ENCODE measurements at regions not wholly inside any gene's neighbourhood (a gene's known extent, or its start where the extent isn't known, plus 50 kb on each side); places are given as distances from the start of the nearest gene placed in this dataset.

GRCh38 chr18:40866013-40866645 is 1088.9 kb upstream of the PIK3C3 start:
- no peak for FAIRE-seq

DNA sequence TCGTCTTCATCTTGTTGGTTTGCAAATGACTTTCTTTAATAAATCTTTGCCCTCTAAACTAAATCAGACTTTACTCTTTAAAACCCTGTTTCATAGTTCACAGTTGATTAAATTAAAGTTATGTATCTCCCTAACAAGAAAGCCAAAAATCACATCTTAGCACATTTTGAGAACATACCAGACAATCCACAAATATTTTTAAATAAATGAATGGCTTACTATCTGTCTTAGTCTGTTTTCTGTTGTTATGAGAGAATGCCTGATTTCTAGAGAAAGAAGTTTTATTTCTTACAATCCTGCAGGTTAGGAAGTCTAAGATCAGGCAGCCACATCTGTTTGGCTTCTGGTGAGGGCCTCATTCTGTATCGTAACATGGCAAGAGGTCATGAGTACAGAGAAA is 1090.2 kb upstream of the PIK3C3 start:
- no peak for FAIRE-seq

GRCh38 chr18:40863801-40864200 is 1091.2 kb upstream of the PIK3C3 start:
- FAIRE-seq: no peak

GRCh38 chr18:40860189-40860588 is 1094.8 kb upstream of the PIK3C3 start:
- no peak for FAIRE-seq

- no peak for FAIRE-seq
Measured at GRCh38 chr18:40855661-40856060, 1099.4 kb upstream of the PIK3C3 start.

GRCh38 chr18:40852406-40852805 is 1102.6 kb upstream of the PIK3C3 start:
- FAIRE-seq: no peak

DNA sequence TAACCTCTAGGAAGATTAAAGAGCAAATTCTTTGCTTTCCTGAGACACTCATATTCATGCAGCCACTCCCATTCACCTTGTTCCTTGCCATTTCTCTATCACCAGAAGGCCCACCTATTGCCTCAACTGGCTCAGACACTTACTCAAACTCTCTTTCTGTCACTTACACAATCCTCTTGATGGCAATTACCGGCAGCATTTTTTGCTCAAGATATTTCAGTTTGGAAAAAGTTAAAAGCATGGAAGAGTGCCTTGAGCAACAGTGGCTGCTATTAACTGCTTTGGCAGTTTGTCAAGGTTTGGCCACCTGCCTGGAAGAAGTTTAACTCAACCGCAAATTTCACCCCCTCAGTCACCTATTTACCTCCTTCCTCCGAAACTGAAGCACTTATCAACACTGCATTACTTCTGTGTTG is 1104.0 kb upstream of the PIK3C3 start:
- FAIRE-seq: no peak

GRCh38 chr18:40849886-40850285 is 1105.1 kb upstream of the PIK3C3 start:
- no peak for FAIRE-seq

DNA sequence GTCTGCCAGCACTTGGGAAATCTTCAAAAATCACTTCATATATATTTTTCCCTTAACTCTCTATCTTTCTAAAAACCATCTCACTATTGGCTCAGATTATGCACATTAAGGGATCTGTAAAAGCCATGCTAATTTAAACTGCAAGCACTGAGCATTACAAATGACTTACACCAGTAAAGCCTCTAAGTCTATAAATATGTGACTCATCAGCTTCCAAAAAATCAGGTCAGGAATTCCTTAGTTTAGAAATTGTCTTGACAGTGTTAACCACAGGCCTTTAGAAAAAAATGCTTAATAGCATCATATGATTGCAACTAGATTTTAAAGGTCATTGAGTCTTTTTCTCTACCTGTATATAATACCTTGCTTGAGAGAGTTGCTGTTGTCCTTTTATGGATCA is 1113.6 kb upstream of the PIK3C3 start:
- FAIRE-seq: no peak

DNA sequence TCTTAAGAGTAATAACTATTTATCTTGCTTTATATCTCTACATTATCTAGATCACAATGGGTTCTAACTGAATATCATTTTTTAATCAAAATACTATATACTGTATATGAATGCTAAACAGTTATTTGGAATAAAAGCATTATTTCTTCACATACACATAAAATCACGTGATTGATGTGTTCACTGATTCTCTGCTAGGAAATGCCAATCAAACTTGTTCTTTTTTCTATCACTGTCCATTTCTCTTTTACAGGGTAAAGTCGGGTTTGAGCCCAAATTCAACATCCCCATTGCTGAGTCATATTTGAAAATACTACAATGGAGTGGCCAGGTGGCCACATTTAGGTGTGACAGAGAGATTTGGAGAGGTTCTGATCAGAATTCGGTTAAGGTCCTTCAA is 1114.0 kb upstream of the PIK3C3 start:
- no peak for FAIRE-seq

DNA sequence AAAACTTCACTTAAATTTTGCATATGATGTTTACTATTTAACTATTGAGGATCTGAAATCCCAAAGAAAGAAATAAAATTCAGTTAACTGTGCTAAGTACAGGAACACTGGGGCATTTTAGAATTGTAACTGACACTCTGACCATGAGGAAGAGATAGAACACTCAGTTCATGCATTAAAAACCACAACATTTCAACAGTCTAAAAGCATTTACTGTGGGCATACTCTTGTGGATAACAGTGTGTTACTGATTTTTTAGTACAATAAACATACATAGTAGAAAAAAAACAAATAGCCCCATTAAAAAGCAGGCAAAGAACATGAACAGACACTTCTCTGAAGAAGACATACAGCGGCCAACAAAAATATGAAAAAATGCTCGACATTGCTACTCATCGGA is 1122.7 kb upstream of the PIK3C3 start:
- no peak for FAIRE-seq

DNA sequence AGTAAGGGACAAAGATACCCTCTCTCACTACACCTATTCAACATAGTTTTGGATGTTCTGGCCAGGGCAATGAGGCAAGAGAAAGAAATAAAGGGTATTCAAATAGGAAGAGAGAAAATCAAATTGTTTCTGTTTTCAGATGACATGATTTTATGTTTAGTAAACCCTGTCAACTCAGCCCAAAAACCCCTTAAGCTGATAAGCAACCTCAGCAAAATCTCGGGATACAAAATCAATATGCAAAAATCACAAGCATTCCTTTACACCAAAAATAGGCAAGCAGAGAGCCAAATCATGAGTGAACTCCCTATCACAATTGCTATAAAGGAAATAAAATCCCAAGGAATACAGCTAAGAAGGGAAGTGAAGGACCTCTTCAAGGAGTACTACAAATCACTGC is 1130.7 kb upstream of the PIK3C3 start:
- FAIRE-seq: no peak

DNA sequence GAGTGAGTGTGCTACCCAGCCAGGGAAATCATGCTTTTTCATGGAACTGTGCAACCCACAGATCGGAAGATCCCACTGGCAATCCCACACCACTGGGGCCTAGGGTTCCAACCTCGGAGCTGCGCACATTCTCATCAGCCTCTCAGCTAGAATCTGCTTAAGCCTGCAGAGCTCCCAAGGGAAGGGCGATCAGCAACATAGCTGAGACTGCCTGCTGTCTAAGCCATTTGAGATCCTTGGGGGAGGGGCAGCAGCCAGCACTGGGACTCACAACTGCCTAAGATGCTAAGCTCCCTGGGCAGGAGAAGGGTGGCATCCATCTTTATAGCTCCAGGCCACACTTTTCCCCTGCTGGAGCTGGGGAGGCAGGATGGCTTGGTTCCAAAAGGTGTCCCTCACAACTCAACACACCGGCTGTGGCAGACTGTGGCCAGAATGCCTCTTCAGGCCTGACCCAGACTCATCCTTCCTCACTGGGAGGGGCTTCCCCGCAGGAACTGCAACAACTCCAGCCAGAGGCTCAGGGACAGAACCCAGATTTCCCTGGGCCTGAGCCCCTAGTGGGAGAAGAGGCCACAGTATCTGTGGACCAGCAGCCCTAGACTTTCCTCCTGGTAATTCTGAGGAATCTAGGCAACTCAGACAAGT is 1133.3 kb upstream of the PIK3C3 start:
- no peak for FAIRE-seq

GRCh38 chr18:40812981-40813515 is 1142.0 kb upstream of the PIK3C3 start:
- FAIRE-seq: no peak

DNA sequence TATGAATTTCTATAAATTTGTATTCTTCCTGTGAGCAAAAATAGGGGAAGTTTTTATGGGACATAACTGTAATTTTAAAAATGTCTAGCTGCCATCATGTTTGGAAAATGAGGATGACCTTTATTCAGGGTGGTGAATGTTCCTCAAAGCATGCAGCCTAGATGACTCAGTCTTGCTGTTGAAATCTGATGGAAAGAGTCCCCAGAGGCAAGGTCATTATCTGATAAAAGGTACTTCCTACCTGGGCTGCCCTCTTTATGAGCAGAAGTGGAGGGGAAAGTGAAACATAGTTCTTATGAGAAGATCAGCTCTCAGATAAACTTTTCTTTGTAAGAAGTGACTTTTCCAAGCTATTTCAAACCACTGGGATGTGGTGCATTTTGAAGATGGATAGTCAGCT is 1144.7 kb upstream of the PIK3C3 start:
- FAIRE-seq: no peak

GRCh38 chr18:40789286-40789685 is 1165.7 kb upstream of the PIK3C3 start:
- no peak for FAIRE-seq

- FAIRE-seq: no peak
Measured at GRCh38 chr18:40782453-40783130, 1172.4 kb upstream of the PIK3C3 start.

- no peak for FAIRE-seq
Measured at GRCh38 chr18:40769786-40770185, 1185.2 kb upstream of the PIK3C3 start.

- FAIRE-seq: no peak
Measured at GRCh38 chr18:40760251-40760650, 1194.8 kb upstream of the PIK3C3 start.

DNA sequence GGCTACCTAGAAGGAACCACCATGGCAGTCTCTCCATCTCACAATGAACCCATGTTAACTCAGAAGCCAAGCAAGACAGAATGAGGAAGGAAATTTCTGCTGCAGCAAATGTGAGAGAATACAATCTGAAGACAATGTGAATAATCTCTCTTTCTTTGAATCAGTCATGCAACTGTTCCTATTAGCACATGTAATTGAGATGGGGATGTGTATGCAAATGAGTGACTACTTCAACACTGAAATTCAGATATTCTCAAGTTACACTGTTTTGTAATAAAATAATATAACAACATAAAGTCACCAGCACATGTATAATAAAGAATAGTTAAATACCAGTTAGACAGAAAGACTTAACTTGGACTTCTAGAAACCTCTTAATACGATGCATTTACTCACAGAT is 1200.6 kb upstream of the PIK3C3 start:
- FAIRE-seq: no peak

DNA sequence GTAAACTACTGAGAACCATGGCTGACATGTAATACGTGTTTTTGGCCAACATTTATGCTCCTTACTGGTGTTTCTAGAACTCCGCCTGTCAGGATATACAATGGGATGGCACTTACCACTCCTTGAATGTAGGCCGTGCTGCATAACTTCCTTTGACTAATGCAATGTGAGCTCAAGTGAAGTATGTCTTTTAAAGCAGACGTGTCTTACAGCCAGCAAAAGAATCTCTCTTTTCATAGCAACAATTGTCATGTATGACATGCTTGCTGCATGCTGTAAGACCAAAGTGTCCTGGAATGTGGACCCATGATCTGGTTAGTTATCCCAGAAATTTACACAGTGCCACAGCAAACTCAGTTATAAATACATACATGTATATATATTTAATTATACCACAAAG is 1202.7 kb upstream of the PIK3C3 start:
- no peak for FAIRE-seq

DNA sequence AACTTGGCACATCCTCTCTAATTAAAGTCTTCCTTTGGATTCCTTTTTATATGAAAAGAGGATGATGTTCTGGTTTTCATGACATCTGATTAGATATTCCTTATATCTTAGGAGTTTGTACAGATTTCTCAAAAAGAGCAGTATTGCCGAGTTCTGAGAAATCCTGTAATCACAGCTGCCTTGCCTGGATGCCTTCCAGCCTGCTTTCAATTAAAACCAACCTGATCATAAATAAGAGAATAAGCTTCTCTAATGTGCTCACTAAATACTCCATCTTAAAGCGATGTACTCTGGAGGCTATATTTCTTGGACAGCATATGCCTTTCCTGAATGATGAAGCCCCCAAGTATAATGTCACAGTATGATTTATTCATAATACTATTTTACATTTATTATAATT is 1203.8 kb upstream of the PIK3C3 start:
- FAIRE-seq: no peak

DNA sequence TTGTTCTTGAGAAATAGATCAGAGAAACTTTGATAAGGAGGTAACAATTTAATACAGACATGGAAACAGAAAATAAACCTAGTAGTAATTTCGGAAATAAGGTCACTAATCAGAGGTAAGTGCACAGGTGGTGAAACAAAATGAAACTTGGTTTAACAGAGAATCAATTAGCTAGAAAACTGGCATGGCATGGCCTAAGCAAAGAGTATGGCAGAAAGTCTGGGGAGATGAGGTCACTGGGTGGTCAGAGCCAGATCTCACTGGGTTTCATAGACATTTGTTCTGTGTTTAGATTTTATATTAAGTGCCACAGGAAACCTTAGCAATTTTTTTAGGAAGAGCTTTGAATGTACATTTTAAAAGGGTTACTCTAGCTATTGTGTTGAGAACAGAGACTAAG is 1216.0 kb upstream of the PIK3C3 start:
- FAIRE-seq: no peak

GRCh38 chr18:40738321-40738880 is 1216.6 kb upstream of the PIK3C3 start:
- no peak for FAIRE-seq

Data from TTC549 (cell line).